H54 (cell line): ENCODE measurements at regions not wholly inside any gene's neighbourhood (a gene's known extent, or its start where the extent isn't known, plus 50 kb on each side); places are given as distances from the start of the nearest gene placed in this dataset.

ENCODE experiments used
- DNase-seq: peaks from one replicate; pipeline ENCODE4 v3.0.0; 2011; ENCODE audit warnings: low spot score, mixed read lengths; ENCODE audit not compliant: insufficient read length
- FAIRE-seq: peaks from 3 replicates; lab custom pipeline; 2011; peaks lifted over from hg19 to GRCh38; lab: Jason Lieb, UNC
- POLR2A ChIP-seq: IDR thresholded peaks from 2 replicates; pipeline ENCODE4 v1.6.1; 2011; ENCODE audit warnings: low read depth, mild to moderate bottlenecking, low read length

- FAIRE-seq (no peak), DNase-seq (no peak)
- TF ChIP-seq POLR2A, result no peak
Measured at GRCh38 chr16:49910541-49911071, 54.7 kb upstream of the ZNF423 start.

- FAIRE-seq, result no peak
- DNase-seq, result no peak
- TF ChIP-seq POLR2A, result no peak
Measured at GRCh38 chr16:49911430-49911829, 55.5 kb upstream of the ZNF423 start.

- DNase-seq, result no peak
- no peak for FAIRE-seq
- no peak for TF ChIP-seq POLR2A
Measured at GRCh38 chr16:49912721-49913120, 56.8 kb upstream of the ZNF423 start.

- FAIRE-seq (no peak), DNase-seq (no peak)
- TF ChIP-seq POLR2A, result no peak
Measured at GRCh38 chr16:49913720-49914119, 57.8 kb upstream of the ZNF423 start.

GRCh38 chr16:49914657-49915056 lies 58.7 kb upstream of the ZNF423 start:
- FAIRE-seq (no peak), DNase-seq (no peak)
- TF ChIP-seq POLR2A, result no peak

GRCh38 chr16:49918257-49918656 lies 62.3 kb upstream of the ZNF423 start:
- DNase-seq (no peak), FAIRE-seq (no peak)
- no peak for TF ChIP-seq POLR2A

GRCh38 chr16:49919327-49919726 lies 63.4 kb upstream of the ZNF423 start:
- DNase-seq (no peak), FAIRE-seq (no peak)
- TF ChIP-seq POLR2A, result no peak

- FAIRE-seq, result no peak
- TF ChIP-seq POLR2A, result no peak
- DNase-seq, result no peak
Measured at GRCh38 chr16:49920397-49920796, 64.5 kb upstream of the ZNF423 start.

- no peak for FAIRE-seq
- no peak for TF ChIP-seq POLR2A
- DNase-seq, result no peak
Measured at GRCh38 chr16:49921106-49921505, 65.2 kb upstream of the ZNF423 start.

GRCh38 chr16:49921791-49922456 lies 66.0 kb upstream of the ZNF423 start:
- TF ChIP-seq POLR2A, result no peak
- peak; percentile 34 for DNase-seq
- no peak for FAIRE-seq

- TF ChIP-seq POLR2A, result no peak
- no peak for DNase-seq
- no peak for FAIRE-seq
Measured at GRCh38 chr16:49923411-49923810, 67.5 kb upstream of the ZNF423 start.

- DNase-seq (peak; percentile 32), FAIRE-seq (no peak)
- no peak for TF ChIP-seq POLR2A
Measured at GRCh38 chr16:49924078-49924477, 68.2 kb upstream of the ZNF423 start.

- no peak for TF ChIP-seq POLR2A
- DNase-seq (no peak), FAIRE-seq (no peak)
Measured at GRCh38 chr16:49926941-49927340, 71.0 kb upstream of the ZNF423 start.

GRCh38 chr16:49928176-49929041 lies 72.5 kb upstream of the ZNF423 start:
- DNase-seq, result no peak
- FAIRE-seq, result no peak
- TF ChIP-seq POLR2A, result no peak
